Nephron progenitor cell (in vitro differentiated cells): ENCODE measurements at regions not wholly inside any gene's neighbourhood (a gene's known extent, or its start where the extent isn't known, plus 50 kb on each side); places are given as distances from the start of the nearest gene placed in this dataset.

ENCODE experiments used
- DNase-seq: peaks from one replicate; pipeline ENCODE4 v3.0.0; 2021
- H3K27ac Mint-ChIP-seq: 2 replicates; pipeline ENCODE4 v1.8.0; 2021; ENCODE audit warnings: mild to moderate bottlenecking, moderate library complexity, mixed read lengths
- H3K27me3 Mint-ChIP-seq: 2 replicates; pipeline ENCODE4 v1.8.0; 2021; ENCODE audit warnings: mild to moderate bottlenecking, low read depth, mixed read lengths; ENCODE audit not compliant: poor library complexity
- H3K36me3 Mint-ChIP-seq: 2 replicates; pipeline ENCODE4 v1.8.0; 2021; ENCODE audit warnings: low read depth, mixed read lengths
- H3K4me1 Mint-ChIP-seq: 2 replicates; pipeline ENCODE4 v1.8.0; 2021; ENCODE audit warnings: mixed read lengths
- H3K4me3 Mint-ChIP-seq: 2 replicates; pipeline ENCODE4 v1.8.0; 2021; ENCODE audit warnings: mild to moderate bottlenecking, moderate library complexity, mixed read lengths
- H3K9me3 Mint-ChIP-seq: 2 replicates; pipeline ENCODE4 v1.8.0; 2021; ENCODE audit warnings: mild to moderate bottlenecking, moderate library complexity, mixed read lengths
- CTCF ChIP-seq: fragments of 200-600 bp; sonication (generic); IDR thresholded peaks from 2 replicates; pipeline ENCODE4 v1.5.0; 2021; ENCODE audit warnings: antibody characterized with exemption

GRCh38 chr7:57344957-57345356 lies 105.0 kb upstream of the ZNF716 start:
- H3K36me3 Mint-ChIP-seq: no peaks in the 10 kb centered on the region
- no peaks in the 10 kb centered on the region for H3K4me1 Mint-ChIP-seq
- TF ChIP-seq CTCF: no peak
- H3K4me3 Mint-ChIP-seq: no peak overlapping the region
- DNase-seq: no peak
- H3K27ac Mint-ChIP-seq: no peak overlapping the region
- H3K9me3 Mint-ChIP-seq: peaks cover 95% of the 10 kb centered on the region
- H3K27me3 Mint-ChIP-seq: peaks cover 3% of the 10 kb centered on the region

- no peak overlapping the region for H3K27ac Mint-ChIP-seq
- H3K4me1 Mint-ChIP-seq: no peaks in the 10 kb centered on the region
- TF ChIP-seq CTCF: no peak
- H3K36me3 Mint-ChIP-seq: no peaks in the 10 kb centered on the region
- peaks cover 97% of the 10 kb centered on the region for H3K9me3 Mint-ChIP-seq
- no peak overlapping the region for H3K4me3 Mint-ChIP-seq
- peaks cover 2% of the 10 kb centered on the region for H3K27me3 Mint-ChIP-seq
- DNase-seq: no peak
Observed at GRCh38 chr7:57348646-57349269, 101.2 kb upstream of the ZNF716 start.

- H3K4me3 Mint-ChIP-seq: no peak overlapping the region
- peaks cover 4% of the 10 kb centered on the region for H3K36me3 Mint-ChIP-seq
- peaks cover 2% of the 10 kb centered on the region for H3K27me3 Mint-ChIP-seq
- TF ChIP-seq CTCF: no peak
- no peaks in the 10 kb centered on the region for H3K4me1 Mint-ChIP-seq
- H3K27ac Mint-ChIP-seq: no peak overlapping the region
- peaks cover 99% of the 10 kb centered on the region for H3K9me3 Mint-ChIP-seq
- DNase-seq: no peak
Observed at GRCh38 chr7:57354195-57354594, 95.8 kb upstream of the ZNF716 start.

- H3K36me3 Mint-ChIP-seq: peaks cover 8% of the 10 kb centered on the region
- no peak for TF ChIP-seq CTCF
- peaks cover 99% of the 10 kb centered on the region for H3K9me3 Mint-ChIP-seq
- peaks cover 2% of the 10 kb centered on the region for H3K27me3 Mint-ChIP-seq
- H3K27ac Mint-ChIP-seq: no peak overlapping the region
- no peak for DNase-seq
- H3K4me1 Mint-ChIP-seq: no peaks in the 10 kb centered on the region
- no peak overlapping the region for H3K4me3 Mint-ChIP-seq
Observed at GRCh38 chr7:57354679-57355338, 95.2 kb upstream of the ZNF716 start.

- no peak overlapping the region for H3K4me3 Mint-ChIP-seq
- peaks cover 20% of the 10 kb centered on the region for H3K36me3 Mint-ChIP-seq
- H3K9me3 Mint-ChIP-seq: peaks cover 96% of the 10 kb centered on the region
- H3K4me1 Mint-ChIP-seq: no peaks in the 10 kb centered on the region
- no peak for DNase-seq
- TF ChIP-seq CTCF: no peak
- H3K27me3 Mint-ChIP-seq: peaks cover 4% of the 10 kb centered on the region
- H3K27ac Mint-ChIP-seq: no peak overlapping the region
Observed at GRCh38 chr7:57361406-57361805, 88.6 kb upstream of the ZNF716 start.

GRCh38 chr7:57362868-57363267 lies 87.1 kb upstream of the ZNF716 start:
- H3K9me3 Mint-ChIP-seq: peaks cover 97% of the 10 kb centered on the region
- no peak overlapping the region for H3K4me3 Mint-ChIP-seq
- TF ChIP-seq CTCF: no peak
- no peaks in the 10 kb centered on the region for H3K4me1 Mint-ChIP-seq
- H3K27ac Mint-ChIP-seq: no peak overlapping the region
- H3K36me3 Mint-ChIP-seq: peaks cover 20% of the 10 kb centered on the region
- peaks cover 4% of the 10 kb centered on the region for H3K27me3 Mint-ChIP-seq
- DNase-seq: no peak
